ENCODE measurements at regions not wholly inside any gene's neighbourhood (a gene's known extent, or its start where the extent isn't known, plus 50 kb on each side); places are given as distances from the start of the nearest gene placed in this dataset.

- TF ChIP-seq CTCF (IDR thresholded peaks at IDR 0.05), result no peak
- no peak for TF ChIP-seq POLR2A (IDR thresholded peaks at IDR 0.05)
Measured at GRCh38 chr4:141540643-141541042, 95.7 kb upstream of the IL15 start.

Measured in body of pancreas (tissue), 4 donors.